Pancreas (tissue), 10 donors: ENCODE measurements at regions not wholly inside any gene's neighbourhood (a gene's known extent, or its start where the extent isn't known, plus 50 kb on each side); places are given as distances from the start of the nearest gene placed in this dataset.
A peak's percentile ranks its signal among the peaks of the same experiment; 100 is the strongest.
"Not testable (repeated sequence)": the region's sequence is repeated elsewhere in the genome, so short reads cannot be mapped to it uniquely, and the experiment has no call there.

Experiments
- ATAC-seq, 4 donors: fragments of 200-7000 bp; cut with Tn5 transposase; one replicate each; pipeline versions ENCODE4 v1.8.0 to v1.9.1; 2020; ENCODE audit warnings: mild to moderate bottlenecking in 4 of 4, moderate library complexity in 4 of 4
- DNase-seq, 6 donors: peaks; one replicate each; pipeline ENCODE4 v3.0.0-alpha.2; 2020
- FAIRE-seq: peaks from 2 replicates; lab custom pipeline; 2012; peaks lifted over from hg19 to GRCh38; lab: Jason Lieb, UNC
- H3K27ac ChIP-seq, 4 donors: fragments of 200-600 bp; sonication (generic); 1 replicate in 3 of 4; 2 replicates in 1 of 4; pipeline versions ENCODE4 v1.5.0 to v1.8.0; 2020
- H3K27me3 ChIP-seq, 4 donors: fragments of 200-600 bp; one replicate each; pipeline ENCODE4 v1.8.0; 2021
- H3K36me3 ChIP-seq, 3 donors: fragments of 200-600 bp; sonication (generic) in 1 of 3; one replicate each; pipeline versions ENCODE4 v1.5.0 to v1.8.0; 2020 to 2021
- H3K4me1 ChIP-seq, 3 donors: fragments of 200-600 bp; one replicate each; pipeline ENCODE4 v1.8.0; 2021
- H3K4me3 ChIP-seq, 4 donors: fragments of 200-600 bp; sonication (generic) in 2 of 4; one replicate each; pipeline versions ENCODE4 v1.5.0 to v1.8.0; 2020 to 2021
- H3K9me3 ChIP-seq, 4 donors: fragments of 200-600 bp; one replicate each; pipeline ENCODE4 v1.8.0; 2021
- CTCF ChIP-seq, 4 donors: fragments of 200-600 bp; sonication (generic) in 3 of 4; IDR thresholded peaks; one replicate each; pipeline versions ENCODE4 v1.5.0 to v1.8.0; 2021; ENCODE audit warnings: antibody characterized with exemption in 4 of 4
- WGBS, 2 donors: extraction: QIAGEN DNeasy Blood & Tissue Kit; methylation state at CpG; one replicate each; pipeline ENCODE4 v1.1.7; 2013; 5-methylcytosine and 5-hydroxymethylcytosine counted together
- intact Hi-C, 3 donors: fragments of 100-400 bp; cut with DNase I; formaldehyde crosslinking; loops; one replicate each; pipeline versions ENCODE4 v1.11.1 to v1.14.2; 2022
- donor health status: healthy with polysubstance abuse.
- donor health status: DM: no; HTN: no; CAD: no; lungs with moderate emphysema.
- donor health status: DM: no; HTN: no; CAD: no.
- donor health status: control.
- donor health status: control.
- donor health status: Bipolar disorder and iron deficiency.
- donor health status: DM: yes; HTN: yes; CAD: no.
- donor health status: DM: no; HTN: no; CAD: no.
- donor health status: DM: no; HTN: no; CAD: no.
- donor health status: DM: yes; HTN: yes; CAD: no.

DNA sequence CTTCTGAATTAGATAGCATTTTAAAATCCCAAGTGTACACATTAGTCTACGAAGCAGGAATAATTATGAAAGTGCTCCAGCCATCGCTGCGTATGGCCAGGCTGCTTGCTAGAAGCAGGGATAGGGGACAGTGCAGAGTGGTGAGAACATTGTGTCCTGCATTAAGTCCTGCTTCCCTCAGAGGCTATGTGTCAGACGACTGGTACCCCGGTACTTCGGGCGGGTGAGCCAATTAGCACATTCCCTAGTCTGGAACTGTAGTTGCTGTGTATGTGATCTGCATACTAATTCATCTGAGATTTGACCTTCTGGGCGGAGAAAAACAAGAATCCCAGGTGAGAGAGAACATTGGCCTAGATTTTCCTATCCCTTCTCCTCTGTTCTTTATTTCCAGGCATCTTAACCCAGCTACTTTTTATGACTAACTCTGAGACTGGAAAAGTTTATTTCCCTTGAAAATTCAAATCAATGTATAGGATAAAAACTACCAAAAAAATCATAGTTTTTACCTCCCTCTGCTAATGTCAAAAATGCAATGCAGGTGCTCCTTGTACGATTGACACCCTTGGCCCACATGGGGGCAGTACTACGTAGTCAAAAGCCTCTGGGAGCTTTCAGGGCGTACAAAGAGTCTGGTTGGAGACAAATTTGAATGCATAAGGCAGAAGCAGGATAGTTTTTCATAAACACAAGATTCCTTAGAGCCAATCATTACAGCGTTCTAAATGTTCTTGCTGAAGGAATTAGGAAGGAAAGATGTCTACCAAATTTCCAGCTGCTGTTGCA, 764.3 kb downstream of the NOVA1 start:
- Histone ChIP-seq H3K4me1 (no peaks in the 10 kb centered on the region), H3K9me3 (no peaks in the 10 kb centered on the region), H3K27ac (no peak overlapping the region), H3K27me3 (no peaks in the 10 kb centered on the region), H3K4me3 (no peak overlapping the region), H3K36me3 (no peaks in the 10 kb centered on the region)
- DNase-seq (peak in 1 of 6 donors; percentile 21), FAIRE-seq (no peak), ATAC-seq (peak in 2 of 4 donors; percentile 61 to 66)
- 32% methylated on average over 12 of the region's 12 CpGs for WGBS, 2 donors
- intact Hi-C loops: no loop called here
- peak in 2 of 4 donors; percentile 15 to 24 for TF ChIP-seq CTCF (IDR thresholded peaks at IDR 0.05)

DNA sequence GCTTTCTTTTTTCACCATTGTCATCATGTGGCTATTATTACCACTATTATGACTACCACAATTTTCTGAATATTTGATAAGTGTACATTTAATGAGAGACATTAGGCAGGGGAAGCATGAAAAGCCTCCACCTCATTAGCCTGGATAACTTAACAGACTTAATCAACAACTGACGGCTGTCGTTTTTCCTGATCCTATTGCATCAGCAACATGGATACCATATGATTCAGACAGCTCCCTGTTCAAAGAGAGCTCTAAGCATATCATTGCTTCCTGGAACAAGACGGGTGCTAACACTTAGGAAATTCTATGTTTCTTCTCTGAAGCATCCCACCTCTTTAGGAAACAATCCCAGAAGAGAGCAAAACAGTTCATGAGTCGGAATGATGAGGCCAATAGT, 765.2 kb downstream of the NOVA1 start:
- Histone ChIP-seq H3K27ac (no peak overlapping the region), H3K4me3 (no peak overlapping the region), H3K4me1 (no peaks in the 10 kb centered on the region), H3K36me3 (no peaks in the 10 kb centered on the region), H3K9me3 (no peaks in the 10 kb centered on the region), H3K27me3 (no peaks in the 10 kb centered on the region)
- intact Hi-C loops: no loop called here
- FAIRE-seq: no peak
- 36 to 38% methylated on average over 4 of the region's 4 CpGs for WGBS, 2 donors
- no peak for TF ChIP-seq CTCF (IDR thresholded peaks at IDR 0.05)
- no peak for ATAC-seq
- DNase-seq: no peak

DNA sequence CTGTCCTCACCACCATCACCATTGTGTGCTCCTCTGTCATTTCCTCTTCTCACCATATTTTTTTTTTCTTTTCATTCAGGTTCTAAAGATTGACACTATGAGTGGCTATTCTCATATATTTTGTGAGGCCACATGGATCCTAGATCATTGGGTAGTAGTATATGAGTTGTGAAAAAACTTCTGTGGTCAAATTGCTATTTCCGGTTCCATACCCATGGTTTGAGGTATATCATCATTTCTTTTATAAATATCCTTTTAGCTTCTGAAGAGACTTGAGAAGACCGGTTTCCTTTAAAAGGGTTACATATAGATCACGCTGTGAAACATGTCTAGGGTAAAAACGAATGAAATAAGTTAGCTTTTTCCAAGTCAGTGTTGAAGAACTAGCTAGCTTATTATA, 769.3 kb downstream of the NOVA1 start:
- FAIRE-seq (no peak), DNase-seq (no peak), ATAC-seq (no peak)
- no peak overlapping the region for H3K4me3 ChIP-seq
- no peak for TF ChIP-seq CTCF (IDR thresholded peaks at IDR 0.05)
- H3K27me3 ChIP-seq: no peaks in the 10 kb centered on the region
- WGBS, 2 donors: 71 to 80% methylated on average over 4 of the region's 4 CpGs
- H3K4me1 ChIP-seq: no peaks in the 10 kb centered on the region
- H3K36me3 ChIP-seq: no peaks in the 10 kb centered on the region
- no peak overlapping the region for H3K27ac ChIP-seq
- intact Hi-C loops: no loop called here
- no peaks in the 10 kb centered on the region for H3K9me3 ChIP-seq

GRCh38 chr14:25826105-25826504, 771.7 kb downstream of the NOVA1 start:
- DNase-seq (no peak), FAIRE-seq (no peak), ATAC-seq (no peak)
- WGBS, 2 donors: 68 to 69% methylated on average over 1 of the region's 1 CpG
- Histone ChIP-seq H3K4me3 (no peak overlapping the region), H3K27me3 (no peaks in the 10 kb centered on the region), H3K36me3 (no peaks in the 10 kb centered on the region), H3K4me1 (no peaks in the 10 kb centered on the region), H3K27ac (no peak overlapping the region), H3K9me3 (no peaks in the 10 kb centered on the region)
- intact Hi-C loops: no loop called here
- TF ChIP-seq CTCF (IDR thresholded peaks at IDR 0.05): no peak

DNA sequence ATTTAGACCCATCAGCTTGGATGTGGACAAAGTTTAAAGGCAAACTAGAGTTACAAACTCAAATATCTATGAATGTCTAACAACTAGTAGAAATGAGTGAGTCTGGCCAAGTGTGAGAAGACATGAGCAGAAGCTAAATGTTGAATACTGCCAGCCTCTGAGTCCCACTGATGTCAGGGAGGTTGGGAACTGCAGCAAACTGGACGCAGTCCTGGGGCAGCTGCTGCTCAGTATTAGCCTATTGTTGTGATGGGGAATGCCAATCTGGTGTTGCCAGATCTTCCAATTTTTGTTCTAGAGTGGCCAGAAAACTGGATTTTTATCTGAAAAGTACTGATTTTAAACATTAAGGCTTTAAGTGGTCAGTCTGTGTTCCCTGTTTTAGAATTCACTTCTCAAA, 770.4 kb upstream of the STXBP6 start:
- Histone ChIP-seq H3K36me3 (no peaks in the 10 kb centered on the region), H3K27me3 (no peaks in the 10 kb centered on the region), H3K4me3 (no peak overlapping the region), H3K27ac (no peak overlapping the region), H3K9me3 (no peaks in the 10 kb centered on the region), H3K4me1 (no peaks in the 10 kb centered on the region)
- no peak for ATAC-seq
- TF ChIP-seq CTCF (IDR thresholded peaks at IDR 0.05): no peak
- intact Hi-C loops: no loop called here
- whole genome bisulfite sequencing, 2 donors: 44 to 71% methylated on average over 1 of the region's 1 CpG
- FAIRE-seq: no peak
- DNase-seq: no peak

DNA sequence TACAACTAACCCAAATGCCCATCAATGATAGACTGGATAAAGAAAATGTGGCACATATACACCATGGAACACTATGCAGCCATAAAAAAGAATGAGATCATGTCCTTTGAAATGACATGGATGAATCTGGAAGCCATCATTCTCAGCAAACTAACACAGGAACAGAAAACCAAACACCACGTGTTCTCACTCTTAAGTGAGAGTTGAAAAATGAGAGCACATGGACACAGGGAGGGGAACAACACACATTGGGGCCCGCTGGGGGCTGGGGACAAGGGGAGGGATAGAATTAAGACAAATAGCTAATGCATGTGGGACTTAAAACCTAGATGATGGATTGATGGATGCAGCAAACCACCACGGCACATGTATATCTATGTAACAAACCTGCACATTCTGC, 764.7 kb upstream of the STXBP6 start:
- H3K9me3 ChIP-seq, ATAC-seq, H3K36me3 ChIP-seq, H3K4me3 ChIP-seq, H3K4me1 ChIP-seq, DNase-seq, FAIRE-seq, H3K27me3 ChIP-seq, intact Hi-C loops, H3K27ac ChIP-seq: not testable (repeated sequence)
- WGBS, 2 donors: 56 to 67% methylated on average over 3 of the region's 3 CpGs
